ENCODE measurements at regions not wholly inside any gene's neighbourhood (a gene's known extent, or its start where the extent isn't known, plus 50 kb on each side); places are given as distances from the start of the nearest gene placed in this dataset.

GRCh38 chr17:54537656-54538055 lies 363.0 kb upstream of the TOM1L1 start (continued):
- TF ChIP-seq, protein P1, sequence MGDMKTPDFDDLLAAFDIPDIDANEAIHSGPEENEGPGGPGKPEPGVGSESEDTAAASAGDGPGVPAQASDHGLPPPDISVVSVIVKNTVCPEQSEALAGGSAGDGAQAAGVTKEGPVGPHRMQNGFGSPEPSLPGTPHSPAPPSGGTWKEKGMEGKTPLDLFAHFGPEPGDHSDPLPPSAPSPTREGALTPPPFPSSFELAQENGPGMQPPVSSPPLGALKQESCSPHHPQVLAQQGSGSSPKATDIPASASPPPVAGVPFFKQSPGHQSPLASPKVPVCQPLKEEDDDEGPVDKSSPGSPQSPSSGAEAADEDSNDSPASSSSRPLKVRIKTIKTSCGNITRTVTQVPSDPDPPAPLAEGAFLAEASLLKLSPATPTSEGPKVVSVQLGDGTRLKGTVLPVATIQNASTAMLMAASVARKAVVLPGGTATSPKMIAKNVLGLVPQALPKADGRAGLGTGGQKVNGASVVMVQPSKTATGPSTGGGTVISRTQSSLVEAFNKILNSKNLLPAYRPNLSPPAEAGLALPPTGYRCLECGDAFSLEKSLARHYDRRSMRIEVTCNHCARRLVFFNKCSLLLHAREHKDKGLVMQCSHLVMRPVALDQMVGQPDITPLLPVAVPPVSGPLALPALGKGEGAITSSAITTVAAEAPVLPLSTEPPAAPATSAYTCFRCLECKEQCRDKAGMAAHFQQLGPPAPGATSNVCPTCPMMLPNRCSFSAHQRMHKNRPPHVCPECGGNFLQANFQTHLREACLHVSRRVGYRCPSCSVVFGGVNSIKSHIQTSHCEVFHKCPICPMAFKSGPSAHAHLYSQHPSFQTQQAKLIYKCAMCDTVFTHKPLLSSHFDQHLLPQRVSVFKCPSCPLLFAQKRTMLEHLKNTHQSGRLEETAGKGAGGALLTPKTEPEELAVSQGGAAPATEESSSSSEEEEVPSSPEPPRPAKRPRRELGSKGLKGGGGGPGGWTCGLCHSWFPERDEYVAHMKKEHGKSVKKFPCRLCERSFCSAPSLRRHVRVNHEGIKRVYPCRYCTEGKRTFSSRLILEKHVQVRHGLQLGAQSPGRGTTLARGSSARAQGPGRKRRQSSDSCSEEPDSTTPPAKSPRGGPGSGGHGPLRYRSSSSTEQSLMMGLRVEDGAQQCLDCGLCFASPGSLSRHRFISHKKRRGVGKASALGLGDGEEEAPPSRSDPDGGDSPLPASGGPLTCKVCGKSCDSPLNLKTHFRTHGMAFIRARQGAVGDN (CRISPR knock-in tag; IDR thresholded peaks at IDR 0.05): no peak
- TF ChIP-seq BRD4 (CRISPR knock-in tag; IDR thresholded peaks at IDR 0.05): no peak
- no peak for TF ChIP-seq GTF3A (CRISPR knock-in tag; conservative IDR thresholded peaks at IDR 0.05)

DNA sequence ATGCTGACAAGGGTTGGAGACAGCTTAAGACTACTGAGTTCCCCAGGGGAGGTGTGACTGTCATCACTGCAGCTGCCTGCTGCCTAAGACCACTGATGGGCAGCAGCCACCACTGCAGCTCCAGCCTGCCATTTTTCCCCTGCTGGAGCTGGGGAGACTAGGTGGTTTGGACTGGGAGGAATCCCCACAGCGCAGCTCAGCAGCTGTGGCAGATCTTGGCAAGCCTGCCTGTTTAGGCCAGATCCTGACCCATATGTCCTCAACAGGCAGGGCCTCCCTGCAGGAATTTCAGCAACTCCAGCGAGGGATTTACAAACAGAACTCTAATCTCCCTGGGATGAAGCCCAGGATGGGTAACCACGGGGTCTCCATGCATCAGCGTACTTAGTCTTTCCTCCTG lies 356.4 kb upstream of the TOM1L1 start:
- Histone ChIP-seq H3K4me1 (ENCODE audit: insufficient read depth, low read length) (no peaks in the 10 kb centered on the region), H3K9ac (ENCODE audit: insufficient read depth, low read depth, low read length) (no peak overlapping the region), H3K36me3 (replicated peaks in 1 of 2; ENCODE audit: control insufficient read depth in 1 of 2, insufficient read depth in 2 of 2, low read length in 2 of 2) (no peaks in the 10 kb centered on the region), H3K27me3 (ENCODE audit: control insufficient read depth in 1 of 2, insufficient read depth in 2 of 2, low read length in 2 of 2) (no peaks in the 10 kb centered on the region), H3K79me2 (ENCODE audit: insufficient read depth, low read length) (no peaks in the 10 kb centered on the region), H2AFZ (ENCODE audit: low read length) (no peak overlapping the region), H4K20me1 (ENCODE audit: insufficient read depth, low read length) (no peaks in the 10 kb centered on the region), H3K4me2 (ENCODE audit: low read depth, low read length) (no peak overlapping the region), H3K9me3 (ENCODE audit: low read length) (peaks cover 27% of the 10 kb centered on the region), H3K27ac (ENCODE audit: extremely low read length, insufficient read depth, low read length) (no peak overlapping the region), H3K4me3 (replicated peaks in 1 of 3; ENCODE audit: insufficient read depth in 1 of 3, low read depth in 2 of 3, low read length in 3 of 3) (no peak overlapping the region)
- peak; percentile 77 for ATAC-seq
- TF ChIP-seq ZNF737 (CRISPR knock-in tag; IDR thresholded peaks at IDR 0.05; ENCODE audit: borderline replicate concordance) (no peak), RORA (CRISPR knock-in tag; IDR thresholded peaks at IDR 0.05) (no peak), MBD4 (IDR thresholded peaks at IDR 0.05; ENCODE audit: borderline replicate concordance, low read length) (no peak), HOXA5 (CRISPR knock-in tag; IDR thresholded peaks at IDR 0.05) (no peak), GTF2F1 (IDR thresholded peaks at IDR 0.05; ENCODE audit: low read length) (no peak), ZFP82 (CRISPR knock-in tag; IDR thresholded peaks at IDR 0.05; ENCODE audit: borderline replicate concordance) (no peak), GATA4 (IDR thresholded peaks at IDR 0.05; ENCODE audit: borderline replicate concordance, low read depth) (no peak)
- no TSS peak for BruUV-seq (replicated peaks)
- ChIA-PET POLR2A (no interaction called here), CTCF (ENCODE audit: low intra/inter-chr PET ratio, low total read pairs) (no interaction called here)
- WGBS (ENCODE audit: low lambda C conversion rate): 20% methylated on average over 2 of the region's 4 CpGs
- no peak for DNase-seq (ENCODE audit: low spot score)
- intact Hi-C loops (cut with micrococcal nuclease; ENCODE audit: unreplicated experiment) (no loop called here), in situ Hi-C loops (cut with HindIII; ENCODE audit: extremely low pct_ligation_motif_present, low pct_unique_long_range_greater_than_20kb) (no loop called here)
- no peak for FAIRE-seq
